Thyroid gland (tissue), 4 donors: ENCODE measurements at regions not wholly inside any gene's neighbourhood (a gene's known extent, or its start where the extent isn't known, plus 50 kb on each side); places are given as distances from the start of the nearest gene placed in this dataset.

Experiments
- DNase-seq, 2 donors: peaks; one replicate each; pipeline ENCODE4 v3.0.0-alpha.2; 2019
- H3K27ac ChIP-seq, 3 donors: fragments of 200-600 bp; sonication (generic); 1 replicate in 2 of 3; 2 replicates in 1 of 3; pipeline ENCODE4 v1.5.1; 2016 to 2019; ENCODE audit warnings: mild to moderate bottlenecking in 1 of 3, moderate library complexity in 1 of 3
- H3K27me3 ChIP-seq: fragments of 200-600 bp; sonication (generic); one replicate; pipeline ENCODE4 v1.5.1; 2019
- H3K36me3 ChIP-seq, 2 donors: fragments of 200-600 bp; sonication (generic); one replicate each; pipeline ENCODE4 v1.5.1; 2016 to 2019
- H3K4me1 ChIP-seq, 2 donors: fragments of 200-600 bp; sonication (generic); one replicate each; pipeline ENCODE4 v1.5.1; 2017 to 2019
- H3K4me3 ChIP-seq, 3 donors: fragments of 200-600 bp; sonication (generic); replicated peaks in 1 of 3; 1 replicate in 2 of 3; 2 replicates in 1 of 3; pipeline ENCODE4 v1.5.1; 2016; ENCODE audit warnings: mild to moderate bottlenecking in 1 of 3
- H3K9me3 ChIP-seq: fragments of 200-600 bp; sonication (generic); one replicate; pipeline ENCODE4 v1.5.1; 2017
- POLR2A ChIP-seq, 2 donors: fragments of 450-650 bp; IDR thresholded peaks; one replicate each; pipeline ENCODE4 v1.6.1; 2017; ENCODE audit warnings: antibody characterized with exemption in 2 of 2, mild to moderate bottlenecking in 2 of 2, moderate library complexity in 1 of 2
- WGBS, 2 donors: methylation state at CpG; one replicate each; pipeline ENCODE4 v1.1.5; 2017; 5-methylcytosine and 5-hydroxymethylcytosine counted together
- intact Hi-C: fragments of 100-400 bp; cut with DNase I; formaldehyde crosslinking; loops from one replicate; pipeline ENCODE4 v1.15.1; 2023
- TF ChIP-seq, protein P1 (sequence below), 6 experiments: fragments of 200-600 bp in 3 of 6; fragments of 450-650 bp in 3 of 6; sonication (generic) in 3 of 6; IDR thresholded peaks; one replicate each; pipeline ENCODE4 v1.5.1; 2016 to 2019; ENCODE audit warnings: antibody characterized with exemption in 6 of 6, mild to moderate bottlenecking in 2 of 6, inconsistent platforms in 1 of 6, moderate library complexity in 1 of 6

DNA sequence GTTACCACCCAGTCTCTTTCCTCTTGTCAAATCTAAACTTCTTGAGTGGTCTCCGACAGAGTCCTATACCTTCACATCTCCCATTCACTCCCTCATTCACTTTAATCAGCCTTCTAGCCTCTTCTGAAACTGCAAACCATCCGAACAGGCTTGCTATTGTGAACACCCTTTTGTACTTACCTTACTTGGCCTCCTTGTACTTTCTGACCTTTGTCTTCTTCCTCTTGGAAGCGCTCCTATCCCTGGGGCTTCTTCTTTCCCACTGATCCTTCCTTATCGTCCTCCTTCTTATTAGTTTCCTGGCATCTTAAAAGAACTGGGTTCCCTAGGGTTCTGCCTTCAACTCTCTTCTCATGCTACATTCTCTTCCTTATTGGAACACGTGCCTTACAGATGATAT, 76.9 kb upstream of the HIF1A start:
- H3K4me3 ChIP-seq = no peak overlapping the region
- H3K9me3 ChIP-seq = no peaks in the 10 kb centered on the region
- no peak for DNase-seq
- TF ChIP-seq POLR2A (IDR thresholded peaks at IDR 0.05) = no peak
- TF ChIP-seq, protein P1, sequence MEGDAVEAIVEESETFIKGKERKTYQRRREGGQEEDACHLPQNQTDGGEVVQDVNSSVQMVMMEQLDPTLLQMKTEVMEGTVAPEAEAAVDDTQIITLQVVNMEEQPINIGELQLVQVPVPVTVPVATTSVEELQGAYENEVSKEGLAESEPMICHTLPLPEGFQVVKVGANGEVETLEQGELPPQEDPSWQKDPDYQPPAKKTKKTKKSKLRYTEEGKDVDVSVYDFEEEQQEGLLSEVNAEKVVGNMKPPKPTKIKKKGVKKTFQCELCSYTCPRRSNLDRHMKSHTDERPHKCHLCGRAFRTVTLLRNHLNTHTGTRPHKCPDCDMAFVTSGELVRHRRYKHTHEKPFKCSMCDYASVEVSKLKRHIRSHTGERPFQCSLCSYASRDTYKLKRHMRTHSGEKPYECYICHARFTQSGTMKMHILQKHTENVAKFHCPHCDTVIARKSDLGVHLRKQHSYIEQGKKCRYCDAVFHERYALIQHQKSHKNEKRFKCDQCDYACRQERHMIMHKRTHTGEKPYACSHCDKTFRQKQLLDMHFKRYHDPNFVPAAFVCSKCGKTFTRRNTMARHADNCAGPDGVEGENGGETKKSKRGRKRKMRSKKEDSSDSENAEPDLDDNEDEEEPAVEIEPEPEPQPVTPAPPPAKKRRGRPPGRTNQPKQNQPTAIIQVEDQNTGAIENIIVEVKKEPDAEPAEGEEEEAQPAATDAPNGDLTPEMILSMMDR (IDR thresholded peaks at IDR 0.05) = no peak
- 77 to 79% methylated on average over 5 of the region's 5 CpGs for WGBS, 2 donors
- peak overlapping the region in 1 of 3 donors; percentile 97 for H3K27ac ChIP-seq
- H3K4me1 ChIP-seq = peaks cover 34 to 55% of the 10 kb centered on the region in 2 donors
- H3K27me3 ChIP-seq = no peaks in the 10 kb centered on the region
- H3K36me3 ChIP-seq = no peaks in the 10 kb centered on the region
- intact Hi-C loops = no loop called here

DNA sequence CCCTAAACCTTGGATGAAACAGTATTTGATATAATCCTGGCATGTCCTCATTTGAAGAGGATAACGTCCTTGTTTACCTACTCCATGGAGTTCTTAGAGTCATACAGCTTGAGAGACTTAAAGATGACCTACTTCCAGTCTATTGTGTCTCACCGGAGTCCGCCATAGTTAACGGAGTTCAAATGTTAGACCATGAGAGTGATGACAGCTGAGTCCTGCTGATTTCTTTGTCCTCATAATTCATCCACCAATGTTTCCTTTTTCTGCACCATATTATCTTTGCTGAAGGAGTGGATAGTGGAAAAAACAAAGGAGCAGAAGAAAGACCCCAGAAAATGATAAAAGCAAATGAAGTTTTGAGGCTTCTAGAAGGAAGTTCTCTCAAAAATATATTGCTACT, 75.8 kb upstream of the HIF1A start:
- WGBS, 2 donors = 90 to 94% methylated on average over 4 of the region's 4 CpGs
- H3K27ac ChIP-seq = no peak overlapping the region

DNA sequence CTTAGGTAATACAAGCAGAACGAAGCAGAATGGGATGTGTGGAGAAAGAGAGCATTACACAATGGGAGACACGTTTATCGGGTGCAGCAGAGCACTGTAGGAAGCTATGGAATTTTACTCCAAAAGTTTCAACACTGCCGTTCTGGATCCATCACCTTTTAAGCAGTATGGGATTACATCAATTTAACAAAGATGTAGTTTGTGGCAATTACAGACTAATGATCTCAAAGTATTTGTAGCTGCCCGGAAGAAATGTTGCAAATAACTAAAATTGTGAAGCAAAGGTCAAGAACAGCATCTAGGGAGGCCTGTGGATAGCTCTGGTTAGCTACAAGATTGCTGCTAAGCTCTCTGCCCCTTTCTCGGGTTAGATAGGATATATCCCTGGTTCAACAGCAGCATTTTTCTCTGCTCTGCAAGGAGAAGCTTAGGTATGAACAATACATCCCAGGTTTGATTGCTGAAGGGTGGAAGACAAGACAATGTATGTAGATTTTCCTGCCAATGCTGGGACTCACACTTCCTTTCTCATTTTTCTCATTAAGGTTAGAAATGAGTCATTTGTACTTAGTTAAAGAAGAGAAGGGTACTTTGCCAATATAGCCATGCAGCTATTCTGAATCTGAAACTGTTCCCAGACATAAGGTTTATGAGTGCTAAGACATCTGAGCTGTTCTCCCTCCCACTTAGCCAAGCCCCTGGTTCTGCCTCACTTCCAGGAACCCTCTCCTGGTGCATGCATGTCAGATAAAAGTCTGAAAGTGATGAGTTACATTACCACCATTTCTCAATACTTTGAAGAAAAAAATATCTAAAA, 75.0 kb upstream of the HIF1A start:
- intact Hi-C loops = no loop called here
- Histone ChIP-seq H3K4me1 (peaks cover 25 to 39% of the 10 kb centered on the region in 2 donors), H3K27me3 (no peaks in the 10 kb centered on the region), H3K4me3 (no peak overlapping the region), H3K9me3 (no peaks in the 10 kb centered on the region), H3K27ac (peak overlapping the region in 1 of 3 donors; percentile 57), H3K36me3 (no peaks in the 10 kb centered on the region)
- 76 to 83% methylated on average over 6 of the region's 6 CpGs for WGBS, 2 donors
- TF ChIP-seq, protein P1 (IDR thresholded peaks at IDR 0.05) = no peak
- TF ChIP-seq POLR2A (IDR thresholded peaks at IDR 0.05) = no peak
- peak in 1 of 2 donors; percentile 25 for DNase-seq

More for the DNA sequence above, 75.8 kb upstream of the HIF1A start:
- Histone ChIP-seq H3K4me3 (no peak overlapping the region), H3K9me3 (no peaks in the 10 kb centered on the region), H3K27me3 (no peaks in the 10 kb centered on the region), H3K4me1 (peaks cover 33 to 48% of the 10 kb centered on the region in 2 donors), H3K36me3 (no peaks in the 10 kb centered on the region)
- DNase-seq = no peak
- intact Hi-C loops = no loop called here
- no peak for TF ChIP-seq POLR2A (IDR thresholded peaks at IDR 0.05)
- TF ChIP-seq, protein P1 (IDR thresholded peaks at IDR 0.05) = no peak

DNA sequence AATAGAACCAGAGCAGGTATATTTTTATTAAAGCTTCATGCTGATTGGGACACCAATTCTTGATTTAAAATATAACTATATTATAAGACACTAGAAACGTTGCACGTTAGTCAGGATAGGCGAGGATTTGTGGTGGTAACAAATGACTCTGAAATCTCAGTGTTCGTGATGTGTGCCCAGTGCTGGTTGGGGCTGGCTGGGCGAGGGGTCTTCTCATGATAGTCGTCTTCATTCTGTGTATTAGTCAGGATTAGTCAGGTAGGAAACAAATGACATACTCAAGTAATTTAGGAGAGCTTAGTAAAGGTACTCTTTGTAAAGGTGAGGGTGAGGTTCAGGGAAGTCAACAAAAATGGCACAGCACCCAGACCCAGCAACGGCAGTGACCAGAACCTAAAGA, 73.9 kb upstream of the HIF1A start:
- intact Hi-C loops = no loop called here
- no peaks in the 10 kb centered on the region for H3K27me3 ChIP-seq
- H3K36me3 ChIP-seq = no peaks in the 10 kb centered on the region
- no peak overlapping the region for H3K27ac ChIP-seq
- no peaks in the 10 kb centered on the region for H3K9me3 ChIP-seq
- TF ChIP-seq, protein P1 (IDR thresholded peaks at IDR 0.05) = no peak
- TF ChIP-seq POLR2A (IDR thresholded peaks at IDR 0.05) = no peak
- WGBS, 2 donors = 81 to 82% methylated on average over 7 of the region's 7 CpGs
- DNase-seq = no peak
- no peak overlapping the region for H3K4me3 ChIP-seq
- peaks cover 16 to 29% of the 10 kb centered on the region in 2 donors for H3K4me1 ChIP-seq

DNA sequence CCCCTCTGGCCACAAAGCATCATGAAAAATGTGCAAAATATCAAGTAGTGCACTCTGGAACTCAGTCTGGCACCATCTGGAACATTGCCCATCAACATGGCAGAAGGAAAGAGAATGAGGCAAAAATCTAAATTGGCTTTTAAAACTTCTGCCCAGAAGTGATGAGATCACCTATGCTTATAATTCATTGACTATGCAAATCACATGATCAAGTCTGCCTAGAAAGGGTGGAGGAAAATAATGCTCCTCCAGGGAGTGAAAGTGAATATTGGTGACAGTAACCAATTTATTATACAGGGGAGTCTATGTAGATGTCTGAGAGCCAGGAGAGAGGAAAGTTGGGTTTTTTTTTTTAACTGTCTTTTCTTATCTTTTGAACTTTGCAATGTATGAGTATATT, 73.3 kb upstream of the HIF1A start:
- Histone ChIP-seq H3K4me3 (no peak overlapping the region), H3K4me1 (peaks cover 10 to 23% of the 10 kb centered on the region in 2 donors), H3K9me3 (no peaks in the 10 kb centered on the region), H3K36me3 (no peaks in the 10 kb centered on the region), H3K27ac (no peak overlapping the region), H3K27me3 (no peaks in the 10 kb centered on the region)
- intact Hi-C loops = no loop called here
- TF ChIP-seq, protein P1 (IDR thresholded peaks at IDR 0.05) = no peak
- no peak for TF ChIP-seq POLR2A (IDR thresholded peaks at IDR 0.05)
- DNase-seq = no peak
